ENCODE measurements at regions not wholly inside any gene's neighbourhood (a gene's known extent, or its start where the extent isn't known, plus 50 kb on each side); places are given as distances from the start of the nearest gene placed in this dataset.

GRCh38 chr15:39479911-39480310 lies 101.0 kb upstream of the THBS1 start:
- DNase-seq (ENCODE audit: low read depth), result no peak
- no peak for TF ChIP-seq CTCF (IDR thresholded peaks at IDR 0.05; ENCODE audit: control insufficient read depth, insufficient read depth, low read depth, low read length, missing control alignments)
- H3K4me3 ChIP-seq (ENCODE audit: control insufficient read depth, low read depth, low read length), result no peak overlapping the region

DNA sequence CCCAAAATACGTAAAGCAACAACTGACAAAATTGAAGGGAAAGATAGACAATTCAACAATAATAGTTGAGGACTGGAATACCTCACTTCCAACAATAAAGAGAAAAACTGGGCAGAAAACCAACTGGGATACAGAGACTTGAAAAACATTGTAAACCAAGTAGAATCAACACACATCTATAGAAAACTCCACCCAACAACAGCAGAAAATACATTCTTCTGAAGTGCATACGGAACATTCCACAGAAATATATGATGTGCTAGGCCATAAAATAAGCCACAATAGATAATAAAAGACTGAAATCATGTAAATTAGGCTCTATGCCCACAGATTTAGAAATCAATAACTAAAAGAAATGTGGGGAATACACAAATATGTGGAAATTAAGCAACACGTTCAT lies 98.4 kb upstream of the THBS1 start:
- DNase-seq (ENCODE audit: low read depth), result no peak
- no peak for TF ChIP-seq CTCF (IDR thresholded peaks at IDR 0.05; ENCODE audit: control insufficient read depth, insufficient read depth, low read depth, low read length, missing control alignments)
- H3K4me3 ChIP-seq (ENCODE audit: control insufficient read depth, low read depth, low read length), result no peak overlapping the region

GRCh38 chr15:39486621-39487457 lies 94.0 kb upstream of the THBS1 start:
- H3K4me3 ChIP-seq (ENCODE audit: control insufficient read depth, low read depth, low read length), result no peak overlapping the region
- no peak for TF ChIP-seq CTCF (IDR thresholded peaks at IDR 0.05; ENCODE audit: control insufficient read depth, insufficient read depth, low read depth, low read length, missing control alignments)
- DNase-seq (ENCODE audit: low read depth), result no peak

DNA sequence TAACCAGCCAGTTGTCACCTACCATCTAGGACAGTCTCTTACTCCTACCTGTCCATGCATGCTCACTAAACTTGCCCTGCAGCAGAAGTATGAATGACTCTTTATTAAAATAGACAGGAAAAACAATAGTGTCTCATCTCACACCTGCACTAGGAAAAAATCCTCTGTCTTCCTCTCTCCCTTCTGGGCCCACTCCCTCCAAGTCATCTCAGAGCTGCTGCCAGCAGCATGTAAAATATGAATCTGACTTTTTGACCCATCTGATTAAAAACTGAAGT lies 93.5 kb upstream of the THBS1 start:
- no peak for DNase-seq (ENCODE audit: low read depth)
- no peak for TF ChIP-seq CTCF (IDR thresholded peaks at IDR 0.05; ENCODE audit: control insufficient read depth, insufficient read depth, low read depth, low read length, missing control alignments)
- no peak overlapping the region for H3K4me3 ChIP-seq (ENCODE audit: control insufficient read depth, low read depth, low read length)

DNA sequence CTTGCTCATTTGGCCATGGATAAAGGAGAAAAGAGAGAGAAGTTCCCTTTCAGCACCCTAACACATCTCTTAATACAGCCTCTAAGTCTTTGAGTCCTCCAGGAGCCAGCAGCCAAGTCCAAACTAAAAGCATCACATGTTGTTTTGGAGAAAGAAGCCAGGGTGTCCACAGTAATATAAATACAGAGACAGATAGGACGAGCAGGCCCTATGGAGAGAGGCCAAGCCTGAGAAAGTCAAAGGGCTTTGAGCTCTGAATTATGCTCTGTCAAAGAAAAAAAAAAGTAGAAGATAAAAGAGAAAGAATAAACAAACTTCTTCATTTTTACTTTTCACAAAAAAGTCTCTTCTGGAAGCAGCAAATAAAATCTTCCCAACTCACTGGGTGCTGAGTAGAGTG lies 92.4 kb upstream of the THBS1 start:
- no peak for DNase-seq (ENCODE audit: low read depth)
- H3K4me3 ChIP-seq (ENCODE audit: control insufficient read depth, low read depth, low read length), result no peak overlapping the region
- TF ChIP-seq CTCF (IDR thresholded peaks at IDR 0.05; ENCODE audit: control insufficient read depth, insufficient read depth, low read depth, low read length, missing control alignments), result no peak

- H3K4me3 ChIP-seq (ENCODE audit: control insufficient read depth, low read depth, low read length), result no peak overlapping the region
- TF ChIP-seq CTCF (IDR thresholded peaks at IDR 0.05; ENCODE audit: control insufficient read depth, insufficient read depth, low read depth, low read length, missing control alignments), result no peak
- DNase-seq (ENCODE audit: low read depth), result no peak
Measured at GRCh38 chr15:39488961-39489360, 91.9 kb upstream of the THBS1 start.

Measured in AG09309 (cell line).